CD4-positive, alpha-beta T cell treated with Interferon alpha-2 for 1 hour (primary cell): ENCODE measurements at regions not wholly inside any gene's neighbourhood (a gene's known extent, or its start where the extent isn't known, plus 50 kb on each side); places are given as distances from the start of the nearest gene placed in this dataset.

Experiments used
- DNase-seq, 2 donors: peaks; one replicate each; pipeline ENCODE4 v3.0.0-alpha.2; 2020 to 2022

DNA sequence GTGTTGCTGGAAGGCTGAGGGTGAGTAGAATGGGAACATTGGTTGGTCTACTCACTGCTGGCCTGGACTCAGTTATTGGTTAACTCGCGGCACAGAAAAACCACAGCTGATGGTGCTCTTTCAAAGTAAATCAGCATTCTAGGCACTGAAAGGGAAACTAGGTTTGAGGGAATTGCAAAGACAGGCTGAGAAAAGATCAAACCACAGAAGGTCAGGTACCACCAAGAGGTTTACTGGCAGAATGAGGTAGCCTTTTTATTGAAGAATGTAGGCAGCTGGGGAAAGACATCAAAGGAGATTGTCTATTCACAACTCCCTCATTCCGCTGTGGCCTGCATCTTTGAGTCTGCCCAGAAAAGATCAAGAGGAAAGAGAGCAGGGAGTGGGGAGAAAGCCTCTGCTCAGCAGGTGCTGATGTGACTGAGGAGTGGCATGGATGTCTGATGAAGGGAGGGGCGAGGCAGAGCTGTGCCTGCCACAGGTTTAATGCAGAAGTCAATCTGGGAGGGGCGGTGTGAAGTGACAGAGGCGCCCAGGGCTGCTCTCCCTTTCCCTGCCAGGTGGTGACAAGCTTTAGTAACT is 255.5 kb downstream of the MAN2A1 start:
- no peak for DNase-seq

DNA sequence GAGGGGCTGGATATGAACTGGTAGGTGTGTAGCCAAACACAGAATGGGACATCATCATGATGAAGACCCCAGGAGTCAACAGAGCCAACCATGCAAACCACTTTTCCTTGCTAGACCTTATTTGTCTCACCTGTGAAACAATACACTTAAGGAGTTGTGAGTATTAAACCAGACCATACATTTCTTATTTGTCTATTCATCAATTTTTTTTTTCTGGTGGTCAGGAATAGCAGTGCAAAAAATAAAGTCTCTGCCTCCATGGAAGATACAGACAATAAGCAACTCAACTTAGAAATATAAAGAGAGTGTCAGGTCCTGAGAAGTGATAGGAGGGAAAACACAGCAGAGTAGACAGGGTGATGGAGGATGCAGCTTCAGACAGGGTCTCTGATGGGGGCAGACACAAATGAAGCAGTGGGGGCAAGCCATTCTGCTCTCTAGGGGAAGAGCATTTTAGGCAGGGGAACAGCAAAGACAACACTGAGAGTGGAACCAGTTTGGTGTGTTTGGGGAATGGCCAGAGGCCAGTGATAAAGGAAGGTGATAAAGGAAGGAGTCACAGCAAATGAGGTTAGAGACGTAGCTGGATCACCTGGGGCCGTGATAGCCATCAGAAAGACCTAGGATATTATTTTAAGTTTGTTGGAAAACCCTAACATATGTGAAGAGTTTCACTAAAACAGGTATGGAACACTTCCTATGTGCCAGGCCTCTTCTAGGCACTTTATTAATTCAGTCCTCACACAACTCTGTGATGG is 256.2 kb downstream of the MAN2A1 start:
- DNase-seq, result no peak

DNA sequence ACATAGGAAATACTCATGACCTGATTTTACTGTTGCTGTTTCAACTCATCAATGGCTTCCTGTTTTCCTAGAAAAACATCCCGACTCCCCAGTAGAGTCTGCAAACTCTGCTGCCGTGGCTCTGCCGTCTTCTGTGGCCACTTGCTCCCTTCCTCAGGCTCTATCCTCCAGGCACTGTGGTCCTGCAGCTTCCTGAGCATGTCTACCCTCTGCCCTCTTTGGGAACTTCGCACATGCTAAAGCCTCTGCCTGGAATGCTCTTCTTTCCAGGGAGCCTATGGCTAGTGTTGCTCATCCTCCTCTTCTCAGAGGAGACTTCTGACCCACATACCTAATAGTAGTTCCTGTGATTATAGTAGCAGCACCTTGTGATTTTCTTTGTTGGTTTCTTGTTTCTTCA is 256.9 kb downstream of the MAN2A1 start:
- DNase-seq, result no peak

DNA sequence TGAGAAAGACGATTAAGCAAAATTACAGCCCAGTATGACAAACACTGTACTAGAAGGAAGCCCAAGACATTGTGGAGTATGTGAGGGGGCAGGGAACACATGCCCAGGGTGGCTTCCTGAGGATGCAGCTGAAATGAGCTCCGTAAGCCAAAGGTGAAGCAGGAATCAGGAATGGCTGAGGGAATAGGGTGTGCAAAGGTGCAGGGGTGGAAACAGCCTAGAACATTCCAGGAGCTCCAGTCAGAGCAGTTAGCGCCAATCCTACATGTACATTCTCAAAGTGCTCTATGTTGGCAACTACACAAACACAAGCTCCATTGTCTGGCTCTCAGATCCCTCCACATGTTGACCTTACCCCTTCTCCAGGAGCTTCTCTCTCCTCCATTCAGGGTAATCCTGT is 257.9 kb downstream of the MAN2A1 start:
- DNase-seq, result no peak

DNA sequence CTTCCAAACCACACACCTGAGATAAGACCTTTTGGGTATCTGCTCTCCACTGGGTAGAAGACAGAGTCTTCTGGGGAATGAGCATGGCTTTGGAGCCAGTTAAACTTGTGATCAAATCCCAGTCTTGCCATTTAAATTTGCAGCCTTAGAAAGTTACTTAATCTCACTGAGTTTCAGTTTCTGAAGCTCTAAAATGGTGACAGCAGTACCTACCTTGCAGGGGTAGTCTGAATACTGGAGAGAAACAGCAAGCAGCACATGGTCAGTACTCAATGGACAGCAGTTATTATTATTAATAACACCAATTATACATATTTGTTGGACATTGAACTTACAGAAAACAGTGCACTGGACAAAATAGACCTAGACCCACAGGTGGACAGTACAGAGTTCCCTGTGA is 260.9 kb downstream of the MAN2A1 start:
- DNase-seq, result no peak

DNA sequence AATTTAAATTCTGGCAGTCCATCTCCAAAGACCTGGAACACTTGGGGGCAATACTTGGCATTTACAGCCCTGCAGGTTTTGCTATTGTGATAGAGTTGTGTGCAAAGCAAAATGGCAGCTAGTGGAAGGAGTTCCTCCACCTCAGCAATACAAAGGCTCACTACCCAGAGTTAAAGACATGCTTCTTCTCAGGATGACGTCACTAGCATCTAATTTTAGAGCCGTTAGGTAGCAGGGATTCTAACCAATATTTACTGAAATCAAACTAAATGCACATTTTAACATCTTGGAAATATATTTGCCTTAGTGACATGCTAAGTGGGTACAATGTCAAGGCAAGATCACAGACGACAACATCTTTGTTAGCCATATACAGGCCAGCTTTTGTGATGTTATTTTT is 261.6 kb downstream of the MAN2A1 start:
- no peak for DNase-seq

DNA sequence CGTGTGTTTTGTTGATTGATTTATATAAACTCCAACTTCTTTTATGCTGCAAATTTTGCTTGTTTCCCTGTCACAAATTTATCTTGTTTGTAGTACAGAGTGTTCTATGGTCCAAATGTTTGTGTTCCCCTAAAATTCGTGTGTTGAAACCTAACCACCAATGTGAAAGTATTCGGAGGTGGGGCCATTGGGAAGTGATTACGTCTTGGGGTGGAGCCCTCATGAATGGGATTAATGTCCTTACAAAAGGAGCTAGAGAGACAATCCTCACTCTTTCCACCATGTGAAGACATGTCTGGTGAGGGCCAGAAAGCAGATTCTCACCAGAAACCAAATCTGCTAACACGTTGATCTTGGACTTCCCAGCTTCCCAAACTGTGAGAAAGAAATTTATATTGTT is 262.0 kb downstream of the MAN2A1 start:
- DNase-seq, result no peak

DNA sequence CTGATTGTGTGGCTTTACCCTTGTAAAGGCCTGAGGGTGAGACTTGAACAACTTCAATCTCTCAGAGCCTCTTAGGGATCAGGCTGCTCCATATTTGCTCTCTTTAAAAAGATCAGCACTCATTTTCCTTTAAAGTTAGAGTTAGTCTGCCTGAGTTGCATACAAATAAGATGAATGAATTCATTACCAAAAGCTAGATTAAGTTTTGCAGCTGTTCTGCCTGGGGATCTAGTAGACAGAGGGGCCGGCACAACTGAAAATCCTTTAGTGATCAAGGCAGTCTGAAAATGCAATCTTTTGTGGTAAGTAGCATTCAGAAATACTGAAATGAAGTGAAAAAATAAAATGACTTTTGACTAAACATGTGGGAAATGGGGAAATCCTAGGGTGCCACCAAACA is 264.0 kb downstream of the MAN2A1 start:
- DNase-seq, result no peak

DNA sequence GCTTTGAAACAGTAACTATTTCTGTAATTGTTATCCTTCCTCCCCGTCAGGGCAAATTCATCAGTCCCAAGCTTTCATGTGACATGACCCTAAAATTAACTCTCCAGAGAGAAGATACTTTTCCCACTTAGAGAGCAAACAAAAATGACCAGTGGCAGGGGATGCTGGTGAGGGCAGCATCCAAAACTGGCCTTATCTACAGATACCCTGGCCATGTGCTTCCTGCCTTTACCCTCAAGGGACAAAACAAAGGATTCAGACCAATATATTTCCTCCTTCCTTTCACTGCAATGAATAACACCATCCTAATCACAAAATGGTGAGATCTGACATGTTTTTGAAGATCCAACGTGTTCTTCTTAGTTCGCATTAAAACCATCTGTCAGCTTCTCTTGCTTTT is 267.2 kb downstream of the MAN2A1 start:
- no peak for DNase-seq

DNA sequence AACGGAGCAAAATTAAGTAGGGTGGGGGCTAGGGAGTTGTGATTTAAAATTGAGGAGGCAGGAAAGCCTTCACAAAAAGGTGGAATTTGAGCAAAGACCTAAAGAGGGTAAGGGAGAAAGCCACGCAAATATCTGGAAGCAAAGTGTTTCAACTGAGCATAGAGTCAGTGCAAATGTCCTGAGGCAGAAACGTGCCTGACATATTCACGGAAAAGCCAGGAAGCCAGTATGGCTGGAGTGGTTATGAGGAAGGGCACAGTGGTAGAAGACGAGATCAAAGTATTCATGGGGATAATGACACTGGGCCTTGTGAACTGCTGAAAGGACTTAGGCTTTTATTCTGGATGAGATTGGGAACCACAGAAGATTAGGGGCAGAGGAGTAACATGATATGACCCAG is 268.4 kb downstream of the MAN2A1 start:
- no peak for DNase-seq

DNA sequence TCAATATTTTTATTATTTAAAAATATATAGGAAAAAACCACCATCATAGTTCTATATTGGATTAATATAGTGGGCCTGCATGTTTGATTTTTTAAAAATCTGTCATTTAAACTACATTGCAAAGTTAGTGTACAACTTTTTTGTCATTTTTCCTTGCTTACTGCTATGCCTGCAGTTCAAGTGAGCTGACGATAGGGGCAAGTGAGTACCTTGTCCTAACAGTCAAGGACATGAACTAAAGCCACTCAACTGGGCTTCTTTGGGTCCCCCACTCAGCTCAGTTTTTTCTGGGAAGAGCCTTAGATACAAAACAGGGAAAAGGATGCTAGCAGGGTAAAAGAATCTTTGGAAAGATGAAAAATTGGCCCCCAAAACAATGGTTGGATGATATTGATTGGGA is 269.9 kb downstream of the MAN2A1 start:
- no peak for DNase-seq

DNA sequence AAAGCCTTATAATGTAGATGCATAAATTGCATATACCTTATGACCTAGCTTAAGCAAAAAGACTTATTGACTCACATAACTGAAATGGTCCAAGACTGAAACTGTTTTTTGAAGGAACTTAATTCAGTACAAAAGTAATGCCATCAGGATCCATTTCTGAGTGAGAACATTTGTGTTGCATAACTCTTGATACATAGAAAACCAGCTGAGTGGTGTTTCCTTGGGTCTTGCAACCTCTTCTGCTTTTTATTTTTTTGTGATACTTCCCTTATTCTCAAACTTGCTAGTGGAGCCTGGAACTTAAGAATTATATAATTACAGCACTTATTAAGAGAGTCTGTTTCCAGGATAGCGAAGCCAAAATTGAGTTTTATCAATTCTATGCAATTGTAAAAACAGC is 272.0 kb downstream of the MAN2A1 start:
- no peak for DNase-seq

DNA sequence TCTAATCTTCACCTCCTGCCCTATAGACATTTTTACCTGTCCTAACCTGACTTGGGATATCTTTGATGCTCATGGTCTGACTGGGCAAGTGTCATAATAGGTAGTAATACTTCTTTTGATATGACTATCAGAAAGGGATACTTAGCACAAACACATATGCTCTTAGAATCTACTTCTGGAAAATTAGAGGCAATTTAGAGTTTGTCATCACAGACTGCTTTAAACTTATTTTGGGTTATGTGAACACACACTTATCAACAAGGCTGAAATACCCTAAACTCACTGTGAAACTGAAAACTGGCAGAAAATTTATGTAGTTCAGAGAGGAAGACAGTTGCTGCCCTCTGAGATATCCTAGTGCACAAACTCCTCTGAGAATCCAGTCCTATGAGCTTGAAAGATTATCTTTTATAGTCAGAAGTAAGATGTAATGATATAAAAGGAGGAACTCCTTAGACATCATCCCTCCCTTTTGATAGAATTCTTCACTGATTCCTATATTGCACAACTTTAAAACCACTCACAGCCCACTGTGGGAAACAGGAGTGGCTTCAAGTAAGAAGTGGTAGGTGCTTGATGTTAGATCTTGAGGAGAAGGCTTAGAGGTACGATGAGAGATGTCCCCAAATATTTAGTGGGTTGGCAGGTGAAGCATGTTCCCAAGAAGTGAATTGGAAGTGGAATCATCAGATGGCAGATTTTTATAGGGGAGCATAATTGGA is 273.3 kb downstream of the MAN2A1 start:
- DNase-seq, result no peak

DNA sequence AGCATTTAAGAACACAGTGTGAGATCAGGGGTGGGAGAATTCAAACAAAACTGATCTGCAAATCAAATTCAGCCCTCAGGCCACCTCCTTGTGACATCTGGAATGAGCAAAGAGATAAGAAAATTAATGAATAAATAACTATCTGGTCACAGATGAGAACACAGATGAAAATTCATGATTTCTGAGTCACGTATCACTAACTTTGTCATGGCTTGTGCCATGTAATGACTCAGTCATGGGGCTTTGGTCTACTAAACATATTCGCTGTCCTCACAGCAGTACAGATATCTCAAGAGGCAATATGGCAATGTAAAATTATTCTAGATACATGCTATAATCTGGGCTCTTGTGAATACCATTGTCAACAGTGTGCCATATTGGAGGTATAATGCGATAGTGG is 274.4 kb downstream of the MAN2A1 start:
- DNase-seq, result no peak

DNA sequence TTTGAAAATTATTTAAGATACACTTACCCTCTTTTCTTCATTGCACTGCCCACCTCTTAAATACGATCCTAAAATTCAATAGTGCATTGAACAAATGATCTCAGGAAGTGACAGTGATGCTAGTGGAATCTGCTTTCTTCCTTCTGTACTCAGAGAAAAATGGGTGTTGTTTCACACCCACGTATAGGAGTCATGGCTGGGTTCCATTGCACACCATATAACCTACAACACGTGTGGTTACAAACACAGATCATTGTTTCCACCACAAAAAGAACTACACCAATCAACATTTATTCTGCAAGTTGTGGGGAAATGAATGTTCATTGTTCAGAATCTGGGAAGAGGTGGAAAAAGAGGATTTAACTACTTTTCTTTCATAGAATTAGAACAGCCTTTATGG is 275.9 kb downstream of the MAN2A1 start:
- no peak for DNase-seq

DNA sequence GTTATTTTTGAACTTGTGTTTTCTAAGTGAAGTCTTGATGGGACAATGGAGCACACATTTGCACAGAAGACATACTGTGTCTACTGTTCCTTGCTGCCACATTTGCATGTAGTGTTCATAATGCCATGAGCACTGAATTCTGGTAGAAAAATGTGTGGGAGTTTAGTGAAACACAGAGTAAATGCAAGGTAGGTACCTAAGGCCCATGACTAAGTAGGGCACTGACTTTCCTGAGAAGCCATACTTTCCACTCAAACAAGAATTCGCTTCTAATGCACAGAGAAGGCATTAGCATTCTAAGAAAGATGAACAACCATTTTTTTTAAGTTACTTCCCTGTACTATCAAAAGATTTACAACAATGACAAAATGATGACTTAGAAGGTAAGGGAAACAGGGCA is 282.2 kb downstream of the MAN2A1 start:
- DNase-seq, result no peak

DNA sequence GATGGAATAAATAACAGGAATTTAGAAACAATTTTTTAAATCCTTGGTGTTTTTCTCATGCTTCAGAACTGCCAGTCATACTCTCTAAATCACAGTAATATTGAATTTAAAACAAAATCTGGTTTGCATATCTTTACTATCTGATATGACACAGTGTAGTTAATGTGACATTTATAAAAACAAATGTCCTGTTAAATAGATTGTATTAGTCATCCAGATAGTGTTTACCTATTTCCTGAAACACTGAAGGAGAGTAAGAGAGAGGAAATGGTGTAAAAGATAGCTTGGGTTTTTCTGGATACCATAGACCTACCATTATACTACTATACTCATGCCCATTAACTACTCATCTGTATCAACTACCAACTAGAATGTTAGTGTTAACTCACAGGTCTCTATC is 292.3 kb downstream of the MAN2A1 start:
- DNase-seq, result no peak

DNA sequence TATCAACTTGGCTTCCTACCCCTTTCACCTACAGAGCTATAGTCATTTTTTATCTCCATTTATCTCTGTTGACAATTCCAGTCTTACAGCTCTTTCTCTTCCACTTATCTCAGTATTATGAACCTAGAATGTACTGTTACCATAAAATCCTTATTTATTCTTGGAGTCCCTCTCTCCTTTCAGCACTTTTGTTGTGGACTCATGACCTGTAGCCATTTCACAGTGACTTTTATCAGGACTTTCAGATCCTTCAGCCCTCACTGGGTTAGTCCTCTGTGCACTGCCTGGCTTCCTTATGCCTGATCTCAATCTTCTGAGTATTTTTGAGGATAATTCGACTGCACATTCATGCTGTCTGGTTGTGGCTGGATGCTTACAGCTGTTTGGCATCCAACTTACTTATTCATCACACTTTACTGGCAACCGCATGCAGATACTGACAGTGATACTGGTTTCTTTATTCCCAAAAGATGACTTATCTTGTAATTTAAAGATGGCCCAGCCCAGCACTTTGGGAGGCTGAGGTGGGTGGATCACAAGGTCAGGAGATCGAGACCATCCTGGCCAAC is 293.3 kb downstream of the MAN2A1 start:
- no peak for DNase-seq

DNA sequence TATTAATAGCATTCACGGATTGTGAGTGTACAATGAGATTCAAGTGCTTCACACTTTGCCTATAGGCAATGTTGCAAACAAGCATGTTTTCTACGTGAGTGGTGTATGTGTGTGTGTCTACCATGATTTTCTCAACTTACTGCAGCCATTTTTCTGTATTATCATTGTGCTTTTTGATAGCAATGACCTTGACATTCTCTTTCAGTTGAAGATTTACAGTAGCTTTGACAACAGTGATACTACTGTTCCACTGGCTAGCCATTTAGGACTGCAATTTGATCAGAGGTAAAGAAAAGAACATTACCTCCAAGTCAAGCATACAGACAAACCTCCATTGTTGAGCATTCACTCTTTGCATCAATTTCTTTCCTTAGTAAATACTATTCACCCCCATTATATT is 297.0 kb downstream of the MAN2A1 start:
- DNase-seq, result no peak

DNA sequence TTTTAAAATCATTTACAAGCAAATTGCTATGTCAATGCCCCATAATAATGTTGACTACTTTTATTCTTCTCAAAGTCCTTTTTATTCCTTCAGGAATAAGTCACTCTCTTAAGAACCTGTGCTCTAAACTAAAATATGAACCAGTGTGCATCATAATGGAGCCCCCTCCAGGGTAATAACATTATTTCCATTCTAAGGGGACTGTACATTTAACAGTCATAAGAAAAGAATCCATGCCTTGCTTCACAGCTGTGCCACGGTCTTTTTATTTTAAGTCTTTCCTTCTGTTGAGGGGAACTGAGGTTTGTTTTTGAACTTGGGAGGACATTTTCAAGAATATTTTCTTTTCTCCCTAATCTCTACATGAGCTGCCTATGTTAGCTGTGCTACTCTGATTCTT is 297.6 kb downstream of the MAN2A1 start:
- DNase-seq, result no peak

DNA sequence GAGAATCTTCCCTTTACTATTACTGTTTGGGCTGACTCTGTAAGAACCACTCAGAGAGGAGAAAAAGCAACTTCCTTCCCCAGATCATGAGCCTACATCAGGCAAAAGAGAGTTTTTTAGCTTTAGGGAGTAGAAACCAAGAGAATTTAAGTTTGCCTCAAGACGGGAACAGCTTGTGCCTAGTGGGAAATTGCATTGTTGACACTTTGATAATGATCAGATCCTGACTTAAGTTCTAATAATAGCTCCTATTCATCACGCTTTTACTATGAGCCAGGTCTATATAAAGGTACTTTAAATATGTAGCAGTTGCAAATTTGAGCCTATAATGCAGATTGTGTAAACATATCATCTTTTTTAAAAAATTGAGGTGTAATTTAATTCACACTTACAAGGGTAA is 298.2 kb downstream of the MAN2A1 start:
- no peak for DNase-seq

DNA sequence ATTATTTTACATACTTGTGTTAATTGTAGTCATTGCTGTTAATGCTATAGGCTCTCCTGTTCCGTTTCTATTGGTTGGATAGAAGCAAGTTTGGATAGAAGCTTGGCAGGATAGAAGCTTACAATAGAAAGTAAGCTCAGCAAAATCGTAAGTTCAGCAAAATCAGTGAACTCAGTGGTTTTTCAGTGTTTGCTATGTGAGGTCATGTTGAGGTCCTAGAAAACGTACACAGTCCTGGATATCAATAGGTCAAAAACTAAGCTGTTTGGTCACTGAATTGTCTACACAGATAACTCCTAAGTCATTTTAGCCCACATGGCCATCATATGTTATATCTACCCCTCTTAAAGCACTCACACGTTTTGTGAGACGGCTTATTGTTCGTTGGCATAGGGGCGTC is 299.4 kb downstream of the MAN2A1 start:
- no peak for DNase-seq

DNA sequence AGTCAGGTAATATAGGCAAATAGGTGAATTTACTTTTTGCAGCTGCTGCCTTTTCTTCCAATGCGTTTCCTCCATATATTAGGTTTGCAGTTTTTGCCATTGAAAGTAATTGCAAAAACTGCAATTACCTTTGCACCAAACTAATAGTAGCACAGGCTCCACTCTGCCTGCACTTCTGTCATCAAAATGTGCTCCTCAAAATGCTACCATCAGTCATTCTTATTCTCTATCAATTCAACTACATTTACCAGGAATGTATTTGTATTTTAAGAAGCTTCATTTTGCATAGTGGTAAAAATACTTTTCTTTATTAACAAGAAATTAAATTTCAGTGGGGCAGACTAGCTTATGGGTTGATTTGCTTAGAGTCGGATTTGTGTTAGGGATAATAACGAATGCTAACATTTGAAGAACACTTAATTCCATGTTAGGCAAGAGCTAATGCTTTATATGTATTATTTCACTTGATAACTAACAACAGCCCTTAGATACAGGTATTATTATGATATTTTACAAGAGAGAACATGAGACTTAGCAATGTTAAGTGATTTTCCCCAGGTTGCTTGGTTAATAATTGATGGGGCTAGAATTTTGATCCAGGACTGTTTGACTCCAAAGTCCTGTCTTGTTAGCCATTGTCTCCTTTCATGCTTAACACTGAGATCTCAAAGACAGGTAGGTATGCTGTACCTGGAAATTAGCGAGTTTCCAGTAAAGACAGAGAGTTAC is 300.4 kb downstream of the MAN2A1 start:
- DNase-seq, result no peak
